ENCODE measurements at regions not wholly inside any gene's neighbourhood (a gene's known extent, or its start where the extent isn't known, plus 50 kb on each side); places are given as distances from the start of the nearest gene placed in this dataset.

DNA sequence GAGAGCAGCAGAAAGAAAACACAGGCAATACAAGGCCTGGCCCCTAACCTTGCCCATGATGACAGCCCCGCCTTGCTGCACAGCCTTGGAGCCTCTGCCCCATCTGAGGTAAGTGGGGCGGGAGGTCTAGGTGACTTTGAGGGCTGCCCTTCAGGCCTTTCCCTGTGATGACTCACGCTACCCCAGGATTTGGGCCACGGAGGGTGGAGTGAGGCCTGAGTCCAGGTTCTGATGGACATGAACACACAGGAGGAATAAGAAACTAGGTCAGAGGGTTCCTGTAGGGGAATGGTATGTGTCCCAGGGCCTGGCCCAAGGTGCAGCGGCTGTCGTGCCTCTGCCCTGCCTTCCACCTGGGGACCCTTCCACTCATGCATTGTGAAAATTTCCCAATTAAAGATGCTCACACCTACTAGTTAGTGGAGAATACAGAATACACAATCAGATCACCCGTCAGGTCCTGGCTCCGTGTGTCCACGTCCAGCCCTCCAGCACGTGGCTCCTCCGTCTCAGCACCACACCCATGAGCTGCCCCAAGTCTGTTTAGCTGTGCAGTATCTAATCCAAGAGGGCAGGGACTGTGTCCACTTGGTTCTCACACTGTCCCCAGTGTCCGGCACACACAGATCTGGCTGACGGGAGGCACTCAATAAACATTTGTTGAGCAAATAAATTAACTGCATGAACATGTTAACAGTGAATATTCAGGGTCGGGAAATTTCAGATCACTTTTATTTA lies 111.0 kb downstream of the CHST1 start:
- no peak overlapping the region for H3K4me2 ChIP-seq
- H3F3A ChIP-seq (replicated peaks; ENCODE audit: insufficient read depth): no peaks in the 10 kb centered on the region
- no peaks in the 10 kb centered on the region for H3K9me3 ChIP-seq
- CTCF ChIA-PET: no interaction called here
- H2AFZ ChIP-seq (ENCODE audit: low read depth): no peak overlapping the region
- WGBS (ENCODE audit: low lambda C conversion rate): 60% methylated on average over 12 of the region's 14 CpGs
- no peaks in the 10 kb centered on the region for H3K9me2 ChIP-seq
- POLR2A ChIA-PET: interaction anchor here (0.6 kb wide), 1 partner anchor 1974 kb away, joined by 4 read pairs; no protein-coding TSS in a partner anchor
- no peaks in the 10 kb centered on the region for H4K20me1 ChIP-seq (ENCODE audit: insufficient read depth)
- no peaks in the 10 kb centered on the region for H3K4me1 ChIP-seq (ENCODE audit: control insufficient read depth in 1 of 2, insufficient read depth in 2 of 2, low read depth in 1 of 2, low read length in 1 of 2)
- no peak overlapping the region for H3K9ac ChIP-seq
- H3K36me3 ChIP-seq (replicated peaks in 1 of 2; ENCODE audit: control insufficient read depth in 1 of 2, insufficient read depth in 2 of 2, low read length in 1 of 2): no peaks in the 10 kb centered on the region
- H3K79me2 ChIP-seq (ENCODE audit: insufficient read depth): no peaks in the 10 kb centered on the region
- TF ChIP-seq SMC3 (IDR thresholded peaks at IDR 0.05; ENCODE audit: low read depth, low read length) (no peak), CHD2 (IDR thresholded peaks at IDR 0.05; ENCODE audit: low read length, partially characterized antibody) (no peak), EZH2phosphoT487 (IDR thresholded peaks at IDR 0.05; ENCODE audit: borderline replicate concordance, low read depth) (no peak), SIN3A (IDR thresholded peaks at IDR 0.05; ENCODE audit: borderline replicate concordance, low read depth, low read length) (no peak), TEAD4 (IDR thresholded peaks at IDR 0.05; ENCODE audit: borderline replicate concordance, insufficient read depth) (no peak)
- DNase-seq: no peak
- no peak overlapping the region for H3K27ac ChIP-seq (ENCODE audit: low read depth in 2 of 2, low read length in 1 of 2)
- H3K27me3 ChIP-seq (ENCODE audit: insufficient read depth): no peaks in the 10 kb centered on the region; the same call in 1 of the 2 replicates
- no peak overlapping the region for H3K4me3 ChIP-seq (ENCODE audit: low read depth in 2 of 2, low read length in 1 of 2)

DNA sequence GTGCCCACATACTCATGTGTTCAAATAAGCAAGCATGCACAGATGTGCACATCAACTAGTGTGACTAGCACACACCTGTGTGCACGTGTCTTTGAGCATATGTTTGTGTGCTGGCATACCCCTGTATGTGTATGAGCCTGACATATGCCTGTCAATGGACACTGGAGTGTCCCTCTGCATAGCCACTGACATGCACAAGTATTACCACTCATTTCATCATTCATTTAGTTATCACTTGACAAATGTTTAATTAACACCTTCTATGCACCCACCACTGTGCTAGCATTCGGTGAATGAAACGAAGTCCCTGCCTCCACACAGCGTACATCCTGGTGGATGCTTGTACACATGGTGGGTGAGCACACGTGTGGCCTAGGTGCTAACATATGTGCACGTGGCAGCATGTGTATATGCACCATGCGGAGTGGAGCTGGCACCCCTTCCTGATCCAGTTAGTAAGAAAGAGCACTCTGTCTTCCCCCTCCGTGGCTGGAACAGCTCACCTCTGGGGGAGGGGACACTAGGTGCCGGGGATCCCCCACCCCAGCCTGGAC lies 112.0 kb downstream of the CHST1 start:
- H3K4me3 ChIP-seq (ENCODE audit: low read depth in 2 of 2, low read length in 1 of 2): no peak overlapping the region
- no peak overlapping the region for H3K9ac ChIP-seq
- H3K4me1 ChIP-seq (ENCODE audit: control insufficient read depth in 1 of 2, insufficient read depth in 2 of 2, low read depth in 1 of 2, low read length in 1 of 2): no peaks in the 10 kb centered on the region
- WGBS (ENCODE audit: low lambda C conversion rate): 37% methylated on average over 8 of the region's 9 CpGs
- no peaks in the 10 kb centered on the region for H3K36me3 ChIP-seq (replicated peaks in 1 of 2; ENCODE audit: control insufficient read depth in 1 of 2, insufficient read depth in 2 of 2, low read length in 1 of 2)
- H3K79me2 ChIP-seq (ENCODE audit: insufficient read depth): no peaks in the 10 kb centered on the region
- H3K9me3 ChIP-seq: no peaks in the 10 kb centered on the region
- TF ChIP-seq CHD2 (IDR thresholded peaks at IDR 0.05; ENCODE audit: low read length, partially characterized antibody): no peak
- TF ChIP-seq GATA2 (CRISPR knock-in tag; IDR thresholded peaks at IDR 0.05): no peak
- TF ChIP-seq ELF1 (IDR thresholded peaks at IDR 0.05): no peak
- no peak for TF ChIP-seq POLR2AphosphoS5 (IDR thresholded peaks at IDR 0.05; ENCODE audit: low read depth, low read length)
- TF ChIP-seq CTCF (IDR thresholded peaks at IDR 0.05): no peak
- TF ChIP-seq RAD21 (IDR thresholded peaks at IDR 0.05; ENCODE audit: low read length): no peak
- TF ChIP-seq, protein P1, sequence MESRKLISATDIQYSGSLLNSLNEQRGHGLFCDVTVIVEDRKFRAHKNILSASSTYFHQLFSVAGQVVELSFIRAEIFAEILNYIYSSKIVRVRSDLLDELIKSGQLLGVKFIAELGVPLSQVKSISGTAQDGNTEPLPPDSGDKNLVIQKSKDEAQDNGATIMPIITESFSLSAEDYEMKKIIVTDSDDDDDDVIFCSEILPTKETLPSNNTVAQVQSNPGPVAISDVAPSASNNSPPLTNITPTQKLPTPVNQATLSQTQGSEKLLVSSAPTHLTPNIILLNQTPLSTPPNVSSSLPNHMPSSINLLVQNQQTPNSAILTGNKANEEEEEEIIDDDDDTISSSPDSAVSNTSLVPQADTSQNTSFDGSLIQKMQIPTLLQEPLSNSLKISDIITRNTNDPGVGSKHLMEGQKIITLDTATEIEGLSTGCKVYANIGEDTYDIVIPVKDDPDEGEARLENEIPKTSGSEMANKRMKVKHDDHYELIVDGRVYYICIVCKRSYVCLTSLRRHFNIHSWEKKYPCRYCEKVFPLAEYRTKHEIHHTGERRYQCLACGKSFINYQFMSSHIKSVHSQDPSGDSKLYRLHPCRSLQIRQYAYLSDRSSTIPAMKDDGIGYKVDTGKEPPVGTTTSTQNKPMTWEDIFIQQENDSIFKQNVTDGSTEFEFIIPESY (IDR thresholded peaks at IDR 0.05; ENCODE audit: borderline replicate concordance, low read depth): no peak
- H3K27me3 ChIP-seq (ENCODE audit: insufficient read depth): no peaks in the 10 kb centered on the region; the same call in 1 of the 2 replicates
- H4K20me1 ChIP-seq (ENCODE audit: insufficient read depth): no peaks in the 10 kb centered on the region
- ChIA-PET CTCF (no interaction called here), POLR2A (no interaction called here)
- H3K27ac ChIP-seq (ENCODE audit: low read depth in 2 of 2, low read length in 1 of 2): no peak overlapping the region
- no peak overlapping the region for H3K4me2 ChIP-seq
- H2AFZ ChIP-seq (ENCODE audit: low read depth): no peak overlapping the region
- no peaks in the 10 kb centered on the region for H3K9me2 ChIP-seq
- no peak for DNase-seq
- no peaks in the 10 kb centered on the region for H3F3A ChIP-seq (replicated peaks; ENCODE audit: insufficient read depth)
